Activated T-cell treated with anti-CD3 and anti-CD28 coated beads for 24 hours (primary cell): ENCODE measurements at regions not wholly inside any gene's neighbourhood (a gene's known extent, or its start where the extent isn't known, plus 50 kb on each side); places are given as distances from the start of the nearest gene placed in this dataset.

Experiments used
- DNase-seq: peaks from one replicate; pipeline ENCODE4 v3.0.0-alpha.2; 2020; ENCODE audit warnings: low read depth

DNA sequence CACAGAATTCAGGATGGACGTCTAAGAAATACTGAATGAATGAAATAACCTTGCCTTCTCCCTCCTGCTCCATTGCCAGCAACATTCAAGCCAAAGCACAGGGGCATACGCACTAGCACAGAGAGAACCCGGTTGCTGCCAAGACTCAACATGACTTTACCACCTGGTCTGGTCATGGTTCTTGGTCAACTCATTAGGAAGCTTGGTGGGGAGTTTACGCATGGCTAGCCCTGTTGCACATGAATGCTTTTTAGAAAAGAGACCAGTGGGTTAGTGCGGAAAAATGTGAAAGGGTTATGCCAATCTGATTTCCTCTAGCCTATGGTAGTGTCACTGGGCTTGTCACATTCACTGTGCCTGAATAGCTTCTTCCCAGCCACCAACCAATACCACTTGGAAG is 187.6 kb upstream of the NEBL start:
- no peak for DNase-seq

DNA sequence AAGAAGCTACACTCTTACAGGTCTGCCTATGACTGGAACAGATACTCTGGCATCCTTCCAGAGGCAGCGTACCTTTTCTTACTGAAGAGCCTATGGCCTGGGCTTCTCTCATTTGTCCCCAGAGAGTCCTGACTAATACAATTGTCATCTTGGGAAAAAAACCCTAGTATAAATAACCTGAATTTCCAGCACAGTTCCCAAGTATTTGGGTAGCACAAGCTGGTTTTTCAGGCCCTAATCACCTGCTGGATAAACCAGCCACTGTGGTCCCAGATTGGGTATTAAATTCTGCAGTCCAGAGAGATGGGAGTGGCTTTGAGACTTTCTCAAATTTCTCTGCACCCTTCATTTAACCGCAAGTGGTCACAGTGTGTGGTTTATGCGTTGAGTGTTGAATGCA is 186.8 kb upstream of the NEBL start:
- no peak for DNase-seq

DNA sequence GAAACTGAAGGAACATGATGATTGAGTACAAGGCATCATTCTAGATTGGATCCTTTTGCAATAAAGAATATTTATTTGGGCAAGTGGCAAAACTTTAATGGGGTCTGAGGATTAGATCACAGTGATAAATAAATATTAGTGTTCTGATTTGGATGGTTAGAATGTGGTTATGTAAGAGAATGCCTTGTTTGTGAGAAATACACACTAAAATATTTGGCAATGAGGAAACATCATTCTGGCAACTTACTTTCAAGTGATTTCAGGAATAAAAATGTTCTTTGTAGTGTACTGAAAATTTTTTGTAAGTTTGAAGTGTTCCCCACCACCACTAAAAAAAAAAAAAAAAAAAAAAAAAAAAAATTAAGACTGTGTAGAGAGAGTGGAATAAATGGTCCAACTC is 185.1 kb upstream of the NEBL start:
- DNase-seq: no peak

DNA sequence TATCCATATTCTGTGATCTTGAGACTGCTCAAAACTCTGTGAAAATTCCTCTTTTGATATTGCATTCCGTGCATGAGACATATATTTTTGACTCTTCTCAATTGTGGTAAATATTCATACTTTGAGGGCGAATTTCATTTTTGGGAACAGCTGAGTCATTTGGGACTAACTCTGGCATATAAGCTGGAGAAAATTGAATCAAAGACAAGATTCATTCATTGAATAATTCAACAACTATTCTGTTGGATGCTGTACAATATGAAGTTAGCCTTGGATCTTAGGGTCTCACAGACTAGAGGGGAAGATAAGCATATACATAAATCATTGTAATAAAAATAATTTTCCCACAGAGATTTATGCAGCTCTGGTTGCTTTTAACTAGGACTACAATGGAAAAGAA is 183.2 kb upstream of the NEBL start:
- DNase-seq: no peak

DNA sequence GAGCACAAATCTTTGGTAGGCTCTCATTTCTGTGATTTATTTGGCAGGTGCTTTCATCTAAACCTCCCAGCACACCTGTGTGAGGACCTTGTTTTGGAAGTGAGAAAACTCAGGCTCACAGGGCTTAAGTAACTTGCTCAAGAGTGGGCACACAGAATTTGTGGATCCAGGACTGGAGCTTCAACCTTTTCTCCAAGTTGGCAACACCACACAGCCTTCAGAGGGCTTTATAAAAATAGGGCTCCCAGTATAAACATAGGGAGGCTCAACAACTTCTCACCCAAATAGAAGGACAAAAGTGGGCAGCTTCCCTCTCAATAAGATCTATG is 182.2 kb upstream of the NEBL start:
- no peak for DNase-seq

DNA sequence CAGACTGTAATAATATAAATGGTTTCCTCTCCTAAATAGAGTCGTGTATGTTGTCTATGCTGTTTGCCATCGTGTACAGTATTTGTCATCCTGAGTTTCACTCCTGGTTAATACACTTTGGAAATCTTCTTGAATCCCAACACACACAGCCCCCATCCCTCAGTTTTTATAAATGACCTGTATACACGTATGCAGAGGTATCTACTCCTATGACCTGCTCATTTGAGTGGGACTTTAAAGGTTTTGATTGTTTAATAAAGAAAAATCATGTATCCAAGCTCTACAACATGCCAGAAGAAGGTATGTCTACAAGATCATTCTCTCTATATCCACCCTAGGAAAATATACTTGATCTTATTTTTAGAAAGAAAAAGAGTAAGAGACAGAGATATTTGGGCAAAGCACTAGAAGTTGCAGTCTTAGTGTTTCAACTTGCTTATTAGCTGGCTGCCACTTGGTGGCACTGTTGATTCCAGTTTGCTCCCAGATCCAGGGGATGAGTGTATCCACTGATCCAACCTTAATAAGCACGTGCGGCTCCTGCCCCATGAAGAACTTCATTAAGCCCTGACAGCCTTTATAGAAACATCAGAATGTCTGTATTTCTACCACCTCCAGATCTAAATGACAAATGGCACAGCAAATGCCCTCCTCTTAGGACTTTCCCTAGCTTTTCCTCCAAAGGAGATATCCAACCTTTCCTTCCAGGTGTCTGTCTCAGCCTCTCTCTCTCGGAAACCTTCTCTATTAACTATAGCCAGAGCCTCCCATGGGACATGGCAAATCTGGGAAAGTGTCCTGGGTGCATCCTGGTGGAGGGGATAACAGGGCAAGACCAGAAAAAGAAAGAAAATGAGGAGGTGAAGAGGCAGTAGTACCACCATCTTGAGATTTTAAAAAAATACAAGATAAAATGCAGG is 181.6 kb upstream of the NEBL start:
- no peak for DNase-seq

DNA sequence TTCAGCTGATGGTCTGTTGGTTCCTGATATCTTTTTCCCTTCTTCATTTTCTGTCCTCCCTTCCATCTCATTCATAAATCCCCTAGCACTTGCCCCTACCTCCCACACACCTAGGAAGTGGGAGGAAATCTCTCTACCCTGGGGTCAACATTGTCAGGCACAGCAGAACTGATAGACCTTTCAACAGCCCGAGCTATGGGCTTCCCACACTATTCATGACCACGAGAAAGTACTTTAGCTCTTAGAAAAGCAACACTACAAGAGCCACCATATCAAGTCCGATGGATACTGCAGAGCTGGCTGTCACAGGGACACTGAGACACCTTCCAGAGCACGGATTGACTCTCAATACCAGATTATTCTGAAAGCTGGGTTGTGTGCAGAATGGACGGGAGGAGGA is 180.6 kb upstream of the NEBL start:
- DNase-seq: no peak

DNA sequence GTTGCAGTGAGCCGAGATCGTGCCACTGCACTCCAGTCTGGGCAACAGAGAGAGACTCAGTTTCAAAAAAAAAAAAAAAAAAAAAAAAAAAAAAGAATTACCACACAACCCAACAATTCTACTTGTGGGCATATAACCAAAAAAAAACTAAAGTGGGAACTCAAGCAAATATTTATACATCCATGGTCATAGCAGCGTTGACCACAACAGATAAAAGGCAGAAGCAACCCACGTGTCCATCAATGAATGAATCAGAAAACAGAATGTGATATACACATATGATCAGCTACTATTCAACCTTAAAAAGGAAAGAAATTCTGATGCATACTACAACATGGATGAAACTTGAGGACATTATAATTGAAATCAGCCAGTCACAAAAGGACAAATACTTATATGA is 179.3 kb upstream of the NEBL start:
- no peak for DNase-seq

DNA sequence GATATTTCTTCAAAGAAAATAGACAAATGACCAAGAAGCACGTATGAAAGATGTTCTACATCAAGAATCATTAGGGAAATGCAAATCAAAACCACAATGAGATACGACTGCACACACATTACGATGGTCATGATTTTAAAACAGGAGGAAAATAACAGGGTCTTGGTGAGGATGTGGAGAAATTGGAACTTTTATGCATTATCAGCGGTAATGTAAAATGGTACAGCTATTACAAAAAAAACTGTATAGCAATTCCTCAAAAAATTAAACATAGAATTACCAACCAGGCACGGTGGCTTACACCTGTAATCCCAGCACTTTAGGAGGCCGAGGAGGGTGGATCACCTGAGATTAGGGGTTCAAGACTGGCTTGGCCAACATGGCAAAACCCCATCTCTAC is 178.8 kb upstream of the NEBL start:
- no peak for DNase-seq

DNA sequence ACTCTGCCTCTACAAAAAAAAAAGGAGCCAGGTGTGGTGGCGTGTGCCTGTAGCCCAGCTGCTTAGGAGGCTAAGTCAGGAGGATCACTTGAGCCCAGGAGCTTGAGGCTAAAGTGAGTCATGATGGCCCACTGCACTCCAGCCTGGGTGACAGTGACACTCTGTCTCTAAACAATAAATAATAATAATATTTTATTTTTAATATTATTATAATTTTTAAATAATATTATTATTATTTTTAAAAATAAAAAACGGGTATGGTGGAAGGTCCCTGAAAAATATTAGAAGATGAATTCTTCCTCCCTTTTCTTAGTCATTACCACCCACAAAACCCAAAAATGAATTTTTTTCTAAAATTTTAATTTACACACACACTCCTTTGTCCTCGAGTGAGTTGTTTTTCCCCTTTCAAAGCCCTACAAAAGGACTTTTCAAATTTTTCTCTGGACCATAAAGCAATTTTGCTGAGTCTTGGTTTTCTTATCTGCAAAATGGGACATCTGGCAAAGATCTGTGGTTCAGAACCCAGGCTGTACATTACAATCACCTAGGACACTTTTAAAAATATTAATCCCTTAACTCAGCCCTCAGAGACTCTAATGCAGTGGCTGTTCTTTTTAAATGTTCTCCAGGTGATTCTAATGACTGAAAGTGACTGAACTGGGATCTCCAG is 174.0 kb upstream of the NEBL start:
- no peak for DNase-seq

DNA sequence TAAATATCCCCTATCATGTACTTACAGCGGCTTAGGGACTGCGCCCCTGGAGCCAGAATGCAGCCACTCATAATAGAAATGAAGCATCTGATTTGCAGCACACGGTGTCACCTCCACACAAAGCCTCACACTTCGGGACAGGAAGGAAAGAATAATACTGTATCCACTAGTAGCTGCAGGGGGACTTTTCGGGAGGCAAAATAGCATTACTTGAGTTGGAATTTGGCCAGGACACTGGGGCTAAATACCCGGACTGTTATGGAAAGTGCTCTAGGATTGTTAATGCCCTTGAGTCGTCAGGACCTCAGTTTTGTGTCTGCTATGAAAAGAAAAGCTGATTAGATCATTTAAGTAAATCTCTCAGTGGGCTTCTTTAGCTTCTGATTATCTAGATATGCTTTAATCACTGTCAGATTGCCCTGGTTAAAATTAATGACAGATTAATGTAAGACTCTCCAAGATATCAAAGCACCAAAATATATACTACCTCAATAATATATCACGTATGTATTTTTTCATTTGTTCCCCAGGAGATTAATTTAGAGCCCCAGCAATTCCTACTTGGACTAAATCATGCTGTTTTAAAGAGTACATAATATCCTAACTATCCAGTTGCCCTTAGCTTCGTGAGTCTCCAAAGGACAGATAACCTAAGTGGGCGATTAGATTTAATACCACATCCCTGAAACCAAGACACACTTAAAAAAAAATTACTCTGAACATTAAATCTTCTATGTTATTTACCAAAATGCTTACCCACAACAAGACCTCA is 173.0 kb upstream of the NEBL start:
- DNase-seq: no peak

DNA sequence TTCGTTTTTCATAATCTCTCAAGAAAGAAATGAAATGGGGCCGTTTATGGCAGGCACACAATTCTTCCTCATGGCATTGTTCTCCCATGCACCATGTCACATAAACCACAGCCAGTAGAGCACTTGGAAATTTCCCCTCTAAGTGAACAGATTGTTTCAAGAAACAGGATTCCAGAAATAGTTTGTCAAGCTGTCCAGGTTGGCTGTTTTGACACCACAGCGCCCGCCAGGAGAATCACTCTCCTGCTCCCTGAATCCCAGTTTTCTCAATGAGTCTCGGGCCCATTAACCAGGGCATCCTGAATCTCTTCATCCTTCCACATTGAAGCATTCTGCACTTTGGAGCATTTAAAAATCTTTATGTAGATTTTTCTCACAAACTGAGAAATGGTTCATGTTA is 172.2 kb upstream of the NEBL start:
- no peak for DNase-seq

DNA sequence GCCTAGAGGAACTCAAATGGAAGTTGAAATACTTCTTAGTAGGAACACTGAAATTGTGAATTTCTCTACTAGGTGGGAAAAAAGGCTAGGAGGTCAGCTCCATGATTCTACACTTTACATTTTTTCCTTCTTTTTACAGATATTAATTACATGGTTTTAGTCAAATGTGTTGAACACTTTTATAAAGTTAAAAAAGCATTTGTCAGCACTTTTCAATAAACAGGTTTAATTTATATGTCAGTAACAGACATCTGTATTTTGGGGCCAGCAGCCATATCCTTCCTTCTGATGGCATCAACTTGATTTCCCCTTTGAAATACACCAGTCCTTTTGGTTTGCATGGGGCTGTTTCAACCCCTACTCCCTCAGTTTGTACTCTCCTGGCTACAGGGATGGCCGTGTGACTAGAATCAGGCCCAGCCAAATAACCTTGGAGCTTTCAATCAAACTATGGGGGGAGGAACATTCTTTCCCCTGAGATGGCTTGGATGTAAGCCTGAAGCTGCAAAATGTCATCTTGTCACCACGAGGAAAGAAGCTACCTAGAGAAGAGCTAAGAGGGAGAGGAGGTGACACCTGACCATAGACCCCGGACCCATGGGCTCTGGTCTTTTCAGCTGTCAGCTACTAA is 171.0 kb upstream of the NEBL start:
- DNase-seq: no peak

DNA sequence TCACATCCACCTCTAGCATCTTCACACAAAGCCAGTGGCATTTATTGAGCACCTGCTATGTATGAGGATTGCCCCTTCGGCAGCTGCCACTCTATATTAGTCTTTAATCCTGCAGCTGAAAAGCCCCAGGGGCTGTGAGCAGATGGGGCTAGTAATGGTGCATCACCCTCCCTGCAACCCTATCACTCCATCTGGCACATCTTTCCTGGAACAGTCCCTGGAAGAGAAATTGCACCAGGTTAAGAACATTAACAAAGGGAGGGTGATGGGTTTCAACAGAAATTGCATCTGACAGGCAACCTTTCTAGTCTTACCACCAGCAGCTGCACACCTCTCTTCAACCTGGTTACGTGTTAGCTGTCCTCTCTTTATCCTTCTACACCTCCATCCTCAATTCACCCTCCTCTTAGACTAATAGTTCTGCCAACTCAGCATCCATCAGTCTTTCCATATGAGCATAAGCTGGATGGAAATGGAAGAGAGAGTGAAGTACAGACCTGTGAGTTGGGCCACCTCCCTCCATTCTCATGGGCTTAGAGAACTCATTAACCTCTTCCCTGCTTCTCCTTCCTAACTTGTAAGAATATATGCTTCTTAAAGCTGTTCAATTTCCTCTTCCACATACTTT is 168.6 kb upstream of the NEBL start:
- no peak for DNase-seq

DNA sequence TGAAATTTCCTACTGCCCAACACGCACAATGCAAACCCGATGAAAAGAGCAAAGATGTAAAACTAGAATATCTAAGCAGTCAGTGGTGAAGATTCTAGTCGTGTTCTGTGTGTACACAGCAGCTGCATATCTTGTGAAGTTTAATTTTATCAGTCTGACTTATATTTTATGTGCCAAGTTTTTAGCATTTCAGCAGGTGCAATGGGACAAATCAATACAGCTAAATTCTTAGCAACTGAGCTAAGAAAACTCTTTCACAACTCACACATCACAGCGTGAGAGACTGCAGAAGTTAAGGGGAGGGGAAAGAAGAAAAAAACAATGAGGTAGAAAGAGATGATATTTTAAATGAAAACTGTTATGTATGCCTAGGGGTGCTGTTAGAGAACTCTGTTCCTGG is 164.9 kb upstream of the NEBL start:
- no peak for DNase-seq

DNA sequence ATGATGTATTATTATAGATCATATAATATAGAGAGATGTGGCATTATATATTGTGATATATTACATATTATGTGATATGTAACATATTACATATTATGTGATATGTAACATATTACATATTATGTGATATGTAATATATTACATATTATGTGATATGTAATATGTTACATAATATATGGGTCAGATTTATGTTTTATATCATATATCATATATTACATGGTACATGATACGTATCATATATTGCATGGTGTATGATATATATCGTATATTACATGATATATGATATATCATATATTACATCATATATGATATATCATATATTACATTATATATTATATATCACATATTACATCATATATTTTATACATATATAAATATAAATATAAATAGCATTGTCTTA is 164.1 kb upstream of the NEBL start:
- no peak for DNase-seq

DNA sequence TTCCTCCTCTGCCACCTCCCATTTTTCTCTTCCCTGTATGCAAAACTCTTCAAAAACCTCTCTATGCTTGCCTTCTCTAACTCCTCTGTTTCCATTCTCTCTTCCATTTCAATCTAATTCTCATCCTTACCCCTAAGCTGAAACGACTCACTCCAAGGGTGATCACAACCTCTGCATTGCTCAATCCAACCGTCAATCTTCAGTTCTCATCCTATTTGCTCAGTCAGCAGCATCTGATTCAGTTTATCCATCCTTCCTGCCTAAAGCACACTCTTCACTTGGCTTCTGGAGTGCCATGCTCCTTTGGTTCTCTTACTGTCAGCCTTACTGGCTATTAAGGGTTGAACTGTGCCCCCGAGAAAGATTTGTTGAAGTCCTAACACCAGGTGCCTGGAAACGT is 163.5 kb upstream of the NEBL start:
- DNase-seq: no peak

DNA sequence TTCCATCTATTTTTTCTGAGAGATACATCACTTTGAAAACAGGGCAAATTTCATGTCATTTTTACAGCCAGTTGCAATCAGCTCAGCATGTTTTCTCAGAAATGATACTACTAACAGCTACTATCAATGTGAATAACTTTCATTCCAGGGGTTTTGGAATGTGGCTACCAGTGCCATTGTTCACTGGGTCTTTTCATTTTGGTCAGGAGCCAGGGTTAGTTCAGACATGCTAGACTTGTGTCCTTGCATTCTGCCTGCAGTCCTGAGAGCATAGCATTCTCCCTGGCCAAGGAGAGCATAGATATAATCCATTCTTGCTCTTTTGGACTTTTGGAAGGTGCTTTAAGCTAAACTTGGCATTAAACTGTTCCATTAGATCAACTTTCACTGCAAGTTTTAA is 160.9 kb upstream of the NEBL start:
- DNase-seq: no peak

DNA sequence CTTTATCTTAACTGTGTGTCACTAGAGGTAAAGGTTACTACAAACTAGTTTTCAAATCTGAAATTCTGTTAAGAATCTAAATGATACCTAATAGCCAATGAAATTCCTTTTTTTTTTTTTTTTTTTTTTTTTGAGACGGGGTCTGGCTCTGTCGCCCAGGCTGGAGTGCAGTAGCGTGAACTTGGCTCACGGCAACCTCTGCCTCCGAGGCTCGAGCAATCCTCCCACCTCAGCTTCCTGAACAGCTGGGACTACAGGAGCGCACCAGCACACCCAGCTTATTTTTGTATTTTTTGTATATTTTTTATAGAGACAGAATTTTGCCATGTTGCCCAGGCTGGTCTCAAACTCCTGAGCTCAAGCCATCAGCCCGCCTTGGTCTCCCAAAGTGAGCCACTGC is 160.3 kb upstream of the NEBL start:
- DNase-seq: no peak

DNA sequence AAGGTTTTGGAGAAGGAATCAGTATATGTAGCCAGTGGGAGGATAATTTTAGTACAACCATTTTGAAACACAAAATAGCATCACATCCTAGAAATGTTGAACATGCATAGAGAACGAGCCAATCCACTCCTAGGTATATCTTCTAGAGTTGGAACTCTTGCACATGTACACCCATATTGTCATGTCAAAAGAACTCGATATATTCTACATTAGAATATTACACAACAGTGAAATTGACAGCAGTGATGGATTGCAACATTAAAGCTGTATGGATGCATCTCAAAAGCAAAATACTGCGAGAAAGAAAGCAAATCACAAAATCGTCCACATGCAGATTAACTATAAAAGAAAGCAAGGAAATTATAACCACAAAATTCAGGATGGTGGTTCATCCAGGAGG is 159.3 kb upstream of the NEBL start:
- no peak for DNase-seq

DNA sequence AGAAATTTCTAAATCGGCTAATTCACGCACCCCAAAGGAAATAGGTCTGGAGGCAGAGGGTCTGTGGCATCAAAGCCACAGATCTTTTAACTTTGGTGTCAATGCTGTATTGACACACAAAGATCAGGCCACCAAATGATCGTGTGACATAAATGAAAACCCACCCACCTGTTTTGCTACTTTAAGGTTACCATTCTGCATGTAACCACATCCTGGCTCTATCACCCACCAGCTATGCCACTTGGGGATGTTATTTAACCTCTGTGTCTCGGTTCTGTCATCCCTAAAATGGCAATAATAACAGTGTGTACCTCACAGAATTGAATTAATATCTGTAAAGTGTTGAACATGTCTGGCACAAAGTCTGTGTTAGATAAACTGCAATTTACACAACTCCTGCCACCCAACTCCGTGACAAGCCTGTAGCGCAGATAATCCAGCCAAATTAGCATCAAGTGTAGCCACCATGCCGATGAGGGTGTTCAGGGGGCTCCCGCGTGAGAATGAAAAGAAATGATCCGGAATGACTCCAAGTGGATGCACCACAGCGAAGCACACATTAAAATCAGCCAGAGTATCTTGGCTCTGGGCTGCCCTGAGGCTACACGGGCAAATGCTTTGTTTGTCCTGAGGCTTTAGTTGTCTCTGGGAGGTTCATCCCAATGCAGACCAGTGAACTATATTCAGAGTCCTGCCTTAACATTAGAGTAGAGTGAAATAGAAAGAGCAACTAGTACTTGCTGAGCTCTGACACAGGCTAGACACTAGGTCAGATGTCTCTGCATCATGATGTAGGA is 158.4 kb upstream of the NEBL start:
- no peak for DNase-seq
